Activated CD4-positive, alpha-beta T cell treated with anti-CD3 and anti-CD28 coated beads, Interleukin-10, Interleukin-2, amounts not matched to agents 100 ng/mL and 50 ng/mL, durations not matched to agents 16 hours and 8 hours (primary cell): ENCODE measurements at regions not wholly inside any gene's neighbourhood (a gene's known extent, or its start where the extent isn't known, plus 50 kb on each side); places are given as distances from the start of the nearest gene placed in this dataset.
"Not testable (repeated sequence)": the region's sequence is repeated elsewhere in the genome, so short reads cannot be mapped to it uniquely, and the experiment has no call there.

Experiments
- DNase-seq: peaks from one replicate; pipeline ENCODE4 v3.0.0-alpha.2; 2020

DNA sequence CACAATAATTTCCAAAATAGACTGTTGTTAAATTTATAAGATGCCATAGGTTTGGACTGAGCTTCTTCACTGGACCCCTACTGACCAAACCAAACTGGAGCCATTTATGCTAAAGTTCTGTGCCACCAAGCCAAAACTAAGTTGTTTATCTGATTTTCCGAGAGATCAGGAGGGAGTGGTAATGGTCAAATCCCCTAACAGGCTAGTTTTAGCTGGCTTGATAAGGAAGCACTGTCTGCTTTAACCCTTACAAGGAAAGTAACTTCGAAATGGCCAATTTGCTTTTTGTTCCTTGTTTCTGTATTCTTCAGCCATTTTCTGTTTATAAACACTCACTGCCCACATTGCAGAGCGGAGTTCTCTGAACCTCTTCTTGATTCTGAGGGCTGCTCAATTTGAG is 246.8 kb upstream of the TUT7 start:
- no peak for DNase-seq

DNA sequence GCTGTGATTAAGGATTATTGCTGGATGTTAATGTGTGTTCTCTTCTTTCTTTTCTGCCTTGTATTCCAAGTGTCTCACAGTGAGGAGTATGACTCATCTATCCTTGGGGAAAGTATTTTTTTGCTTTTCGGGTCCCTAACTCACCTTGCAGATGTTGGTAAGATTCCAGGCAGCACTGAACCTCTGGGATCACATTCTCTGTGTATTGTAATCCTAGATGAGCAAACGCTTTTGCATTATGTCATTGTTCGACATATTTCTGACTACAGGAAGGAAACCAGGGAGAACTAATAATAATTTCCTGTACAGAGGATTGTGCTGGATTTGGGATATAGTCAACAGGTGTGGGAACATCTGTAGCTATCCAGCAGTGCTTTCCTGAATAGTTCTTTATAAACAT is 246.1 kb upstream of the TUT7 start:
- no peak for DNase-seq

DNA sequence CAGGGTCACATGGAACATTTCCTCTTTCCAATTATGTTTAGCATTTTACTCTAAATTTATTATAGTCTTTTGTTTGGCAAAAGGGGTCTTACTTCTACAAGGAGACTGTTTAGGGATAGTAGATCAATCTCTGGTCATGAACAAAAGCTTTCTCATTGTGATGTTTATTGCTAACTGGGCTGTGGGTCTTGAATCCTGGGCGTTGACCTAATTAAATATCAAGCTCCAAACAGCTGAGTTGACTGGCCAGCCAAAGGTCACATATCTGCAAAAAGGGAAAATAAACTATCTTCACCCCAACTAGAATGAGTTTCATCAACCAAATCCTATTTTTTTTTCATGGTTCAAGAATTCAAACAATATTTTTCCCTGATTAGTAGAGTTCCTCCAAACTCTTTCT is 245.4 kb upstream of the TUT7 start:
- no peak for DNase-seq

DNA sequence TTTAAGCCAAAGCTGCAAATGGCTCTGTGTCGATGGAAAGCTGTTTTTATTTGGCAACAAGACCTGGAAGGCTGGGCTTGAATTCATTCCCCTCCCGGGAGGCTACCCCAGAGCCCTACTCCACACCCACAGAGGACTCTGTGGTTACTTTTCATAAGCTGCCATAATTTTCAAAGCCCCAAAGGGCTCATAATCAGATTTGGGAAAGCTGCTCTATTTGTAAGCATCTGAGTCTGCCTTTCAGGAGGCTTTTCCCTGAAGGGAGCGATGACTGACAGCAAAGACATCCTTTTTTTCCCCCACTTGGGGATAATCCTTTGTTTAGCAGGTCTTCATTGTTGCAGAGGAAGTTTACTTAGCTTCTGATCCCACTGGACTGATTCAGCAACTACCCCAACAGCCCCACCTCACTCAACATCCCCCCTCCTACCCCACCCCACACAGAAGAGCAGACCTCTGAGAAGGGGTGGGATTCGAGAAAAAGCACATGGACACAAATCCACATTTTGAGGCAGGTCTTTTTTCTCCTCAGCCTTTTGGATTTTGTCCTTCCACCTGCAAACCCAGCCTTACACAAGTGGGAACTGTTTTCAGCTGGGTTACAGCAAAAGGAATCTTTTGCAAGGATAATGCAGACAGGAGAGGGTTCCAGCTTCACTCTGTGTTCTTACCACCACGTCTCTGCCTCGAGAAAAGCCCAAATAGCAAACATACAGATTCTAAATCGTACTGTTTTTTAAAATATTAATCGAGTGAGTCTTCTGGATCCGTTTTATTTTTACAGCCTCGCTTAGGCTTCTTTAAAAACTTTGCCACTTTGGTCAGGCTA is 244.4 kb upstream of the TUT7 start:
- no peak for DNase-seq

- DNase-seq, result no peak
Observed at GRCh38 chr9:86594724-86595123, 240.5 kb upstream of the TUT7 start.

DNA sequence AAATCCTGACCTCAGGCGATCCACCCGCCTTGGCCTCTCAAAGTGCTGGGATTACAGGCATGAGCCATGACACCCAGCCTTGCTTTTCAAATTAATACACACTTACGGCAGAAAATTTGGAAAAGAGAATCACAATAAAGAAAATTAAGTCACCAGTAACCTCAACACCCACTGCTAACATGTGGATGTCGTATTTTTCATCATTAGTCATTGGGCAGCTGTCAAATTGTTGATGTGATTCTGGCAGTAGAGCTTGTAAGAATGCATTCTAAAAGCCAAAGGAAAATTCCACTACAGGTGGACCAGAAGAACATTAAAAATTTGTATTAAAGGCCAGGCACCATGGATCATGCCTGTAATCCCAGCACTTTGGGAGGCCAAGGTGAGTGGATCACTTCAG is 237.3 kb upstream of the TUT7 start:
- no peak for DNase-seq

DNA sequence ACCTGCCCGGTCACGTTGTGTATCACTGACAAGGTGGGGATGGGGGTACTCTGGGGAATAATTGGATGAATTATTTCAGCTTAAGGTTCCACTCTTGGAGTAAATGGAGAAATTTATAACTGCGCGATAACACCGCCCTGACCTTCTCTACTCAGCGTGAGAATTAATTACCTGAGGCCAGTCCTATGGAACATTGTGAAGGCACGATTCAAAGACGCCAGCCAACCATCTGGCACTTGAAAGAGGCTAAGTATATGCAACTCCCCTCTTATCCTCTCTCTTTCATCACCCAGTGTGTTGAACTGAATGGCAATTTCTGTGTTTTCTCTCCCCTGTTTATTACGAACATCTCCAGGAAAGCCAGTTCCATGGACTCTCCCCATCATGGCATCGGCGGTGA is 235.5 kb upstream of the TUT7 start:
- DNase-seq, result no peak

DNA sequence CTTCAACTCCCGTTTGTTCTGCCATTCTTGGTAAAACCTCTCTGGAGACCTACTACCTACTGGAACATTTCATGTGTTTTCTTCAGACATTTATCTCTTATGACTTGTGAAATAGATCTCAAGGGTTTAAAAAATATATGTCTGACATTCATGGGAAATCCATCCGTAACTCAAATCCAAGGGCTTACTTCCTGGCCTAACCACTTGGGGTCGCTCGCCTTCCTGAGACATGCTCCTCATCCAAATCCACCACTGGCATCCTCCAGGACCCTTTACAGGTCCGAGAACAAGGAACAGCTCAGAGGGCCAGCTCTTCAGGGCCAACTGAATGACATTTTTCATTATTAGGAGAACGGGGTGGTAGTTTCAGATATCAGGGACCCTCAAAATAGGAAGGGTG is 235.1 kb upstream of the TUT7 start:
- no peak for DNase-seq

DNA sequence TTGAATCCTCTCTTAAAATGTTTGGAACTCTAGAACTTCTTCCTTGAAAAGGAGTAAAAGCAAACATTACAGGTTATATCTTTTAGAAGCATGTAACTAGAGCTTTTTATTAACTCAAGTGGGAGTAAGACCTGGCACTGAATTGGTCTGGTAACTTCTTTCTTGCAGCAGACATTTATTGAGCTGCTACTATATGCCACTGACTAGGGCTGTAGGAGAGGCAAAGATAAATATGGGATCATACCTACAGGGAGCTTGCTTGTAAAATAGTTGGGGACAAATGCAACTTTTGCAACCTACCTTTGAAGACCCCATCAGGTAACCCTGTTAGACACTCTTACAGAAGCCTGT is 231.9 kb upstream of the TUT7 start:
- DNase-seq, result no peak

- DNase-seq, result no peak
Observed at GRCh38 chr9:86585422-86586143, 231.4 kb upstream of the TUT7 start.

DNA sequence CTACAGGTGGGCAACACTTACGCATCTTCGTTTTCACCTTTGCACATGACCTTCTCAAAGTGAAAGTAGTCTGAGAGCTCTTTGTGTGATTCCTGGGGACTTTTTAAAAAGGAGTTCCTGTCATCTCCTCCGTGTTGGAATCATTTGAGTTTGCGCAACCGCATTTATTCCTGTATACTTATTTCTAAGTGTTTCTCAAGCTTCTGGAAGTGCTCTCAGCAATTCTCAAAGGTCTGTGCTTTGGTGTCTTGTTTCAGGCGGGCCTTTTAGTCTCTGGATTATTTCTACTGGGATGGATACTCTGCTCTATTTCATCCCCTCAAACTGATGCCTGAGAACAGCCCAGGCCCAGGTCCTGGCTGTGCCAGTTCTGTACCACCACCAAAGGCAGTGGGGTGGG is 226.5 kb upstream of the TUT7 start:
- no peak for DNase-seq

DNA sequence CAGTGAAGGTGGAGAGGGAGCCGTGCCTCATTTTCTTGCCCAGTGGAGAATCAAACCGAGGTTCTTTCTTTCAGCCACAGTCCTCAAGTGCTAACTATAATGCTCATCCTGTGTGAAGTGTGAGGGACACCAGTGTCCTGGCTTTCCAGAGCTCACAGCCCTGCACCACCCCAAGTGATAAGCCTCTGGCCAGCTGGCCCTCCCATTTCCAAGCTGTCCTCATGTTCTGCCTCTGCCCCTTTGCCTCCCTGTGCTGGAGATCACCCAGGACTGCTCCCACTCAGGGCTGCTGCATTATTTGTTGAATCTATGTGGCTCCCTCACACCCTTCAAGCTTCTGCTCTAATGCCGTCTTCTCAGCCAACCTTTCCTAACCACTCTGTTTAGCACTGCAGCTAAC is 224.5 kb upstream of the TUT7 start:
- no peak for DNase-seq

GRCh38 chr9:86577420-86578333 is 223.5 kb upstream of the TUT7 start:
- no peak for DNase-seq

DNA sequence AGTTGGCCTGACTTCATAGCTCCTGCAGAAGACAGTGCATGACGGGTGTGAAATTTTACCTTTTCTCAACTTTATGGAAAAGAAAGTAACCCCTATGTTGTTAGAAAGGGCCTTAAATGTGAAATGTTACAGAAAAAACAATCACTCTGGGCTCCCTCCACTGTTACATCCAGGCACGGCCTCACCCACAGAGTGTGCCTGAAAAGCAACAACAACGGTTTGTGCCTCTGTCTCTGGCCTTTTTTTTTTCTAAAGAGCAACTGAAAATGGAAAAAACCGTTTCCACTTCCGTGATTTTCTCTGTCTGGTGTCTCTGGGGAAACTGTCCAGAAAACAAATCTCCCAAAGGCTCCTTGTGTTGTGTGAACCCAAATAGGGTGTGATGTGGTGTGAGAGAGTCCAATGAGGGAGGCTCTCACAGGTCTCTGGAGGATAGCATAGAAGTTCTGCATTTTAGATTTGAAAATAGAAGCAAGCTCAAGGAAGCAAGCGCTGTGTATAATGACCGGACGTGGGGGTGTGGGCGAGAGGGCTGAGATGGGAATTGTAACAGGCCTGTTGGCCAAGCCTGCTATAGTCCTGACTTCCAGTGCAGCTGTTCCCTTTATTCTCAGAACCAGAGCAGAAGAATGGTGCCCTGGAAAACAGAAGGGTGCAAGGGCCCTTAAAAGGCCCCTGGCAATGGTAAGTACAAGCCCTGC is 221.8 kb upstream of the TUT7 start:
- no peak for DNase-seq

DNA sequence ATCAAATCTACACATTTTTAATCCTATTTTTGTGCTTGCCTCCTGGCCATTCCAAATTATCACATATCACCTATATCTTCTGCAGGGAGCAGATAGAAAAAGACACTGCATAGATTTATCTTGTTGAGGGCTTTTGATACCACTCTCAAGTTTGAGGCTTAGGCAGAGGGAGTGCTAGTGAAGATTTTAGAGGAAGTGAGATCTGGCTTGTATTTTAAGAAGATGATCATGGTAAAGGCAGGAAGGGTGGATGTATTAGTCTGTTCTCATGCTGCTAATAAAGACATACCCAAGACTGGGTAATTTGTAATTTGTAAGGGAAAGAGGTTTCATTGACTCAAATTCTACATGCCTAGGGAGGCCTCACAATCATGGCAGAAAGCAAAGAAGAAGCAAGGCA is 220.9 kb upstream of the TUT7 start:
- no peak for DNase-seq

DNA sequence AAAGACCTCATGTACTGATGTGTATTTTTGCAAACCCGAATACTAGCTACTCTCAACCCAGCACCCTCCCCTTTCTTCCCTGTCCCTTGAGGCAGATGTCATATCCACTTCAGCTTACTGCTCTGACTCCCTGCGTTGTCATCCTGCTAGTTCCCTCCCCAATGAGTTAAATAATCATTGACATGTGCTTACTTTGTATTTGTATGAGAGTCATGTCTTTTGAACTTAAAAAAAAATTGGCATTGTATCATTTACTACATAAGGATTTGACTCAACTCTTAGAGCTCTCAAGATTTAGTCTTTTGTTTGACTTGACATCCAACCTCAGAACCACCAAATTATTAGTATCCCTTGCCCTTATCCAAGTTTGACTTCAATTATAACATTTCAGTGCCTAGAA is 219.7 kb upstream of the TUT7 start:
- no peak for DNase-seq

DNA sequence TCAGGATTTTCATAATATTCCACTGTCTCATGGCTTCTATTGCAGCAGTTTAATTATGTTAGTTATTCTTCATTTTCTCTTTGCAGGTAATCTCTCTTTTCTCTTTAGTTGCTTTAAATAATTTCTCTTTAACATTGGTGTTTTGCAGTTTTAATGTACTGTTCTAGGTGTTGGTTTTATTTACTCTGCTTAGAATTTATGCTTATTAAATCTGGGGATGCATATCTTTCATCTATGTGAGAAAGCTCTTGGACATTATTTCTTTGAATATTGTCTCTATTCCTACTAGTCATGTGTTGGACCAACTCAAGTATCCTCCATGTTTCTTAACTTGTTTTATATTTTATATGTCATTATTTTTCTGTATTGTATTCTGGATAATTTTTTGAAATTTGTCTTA is 218.7 kb upstream of the TUT7 start:
- no peak for DNase-seq

- DNase-seq, result not testable (repeated sequence)
Observed at GRCh38 chr9:86565603-86566002, 211.4 kb upstream of the TUT7 start.

DNA sequence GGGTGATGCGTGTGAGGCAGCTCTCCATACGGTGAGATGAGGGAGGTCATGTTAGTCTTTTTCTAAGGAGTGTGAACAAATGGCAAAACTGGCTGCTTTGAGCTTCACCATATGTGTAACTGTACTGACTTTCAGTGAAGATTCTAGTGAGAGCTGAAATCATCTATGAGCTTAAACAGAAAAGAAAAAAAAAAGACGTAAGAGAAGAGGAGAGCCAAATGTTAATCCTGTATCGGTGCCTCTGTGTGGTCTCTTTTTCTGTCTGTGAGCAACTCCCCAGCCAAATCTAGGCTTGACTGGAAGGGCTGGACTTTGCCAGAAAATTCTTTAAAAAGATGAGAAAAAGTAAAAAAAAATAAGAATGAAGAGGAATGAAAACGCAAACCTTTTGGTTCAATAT is 209.7 kb upstream of the TUT7 start:
- DNase-seq, result no peak

- no peak for DNase-seq
Observed at GRCh38 chr9:86563350-86563749, 209.1 kb upstream of the TUT7 start.

DNA sequence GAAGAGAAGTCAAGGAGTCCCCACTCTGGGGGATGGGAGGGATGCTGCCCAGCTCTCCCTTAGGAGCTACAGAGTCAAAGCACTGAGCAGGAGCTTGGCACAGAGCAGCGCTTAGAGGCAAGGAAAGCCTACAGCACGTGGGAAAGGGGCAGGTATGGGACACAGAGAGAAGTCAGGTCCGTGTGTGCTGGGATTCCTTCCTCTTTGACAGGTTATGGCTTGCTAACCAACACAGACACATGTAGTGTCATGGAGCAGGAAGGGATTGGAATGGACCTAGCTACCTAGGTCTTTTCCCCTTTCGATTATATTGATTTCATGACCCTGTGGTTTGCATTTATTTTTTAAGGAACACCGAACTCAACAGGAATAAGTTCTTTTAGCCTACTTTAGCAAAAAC is 208.5 kb upstream of the TUT7 start:
- DNase-seq, result no peak

DNA sequence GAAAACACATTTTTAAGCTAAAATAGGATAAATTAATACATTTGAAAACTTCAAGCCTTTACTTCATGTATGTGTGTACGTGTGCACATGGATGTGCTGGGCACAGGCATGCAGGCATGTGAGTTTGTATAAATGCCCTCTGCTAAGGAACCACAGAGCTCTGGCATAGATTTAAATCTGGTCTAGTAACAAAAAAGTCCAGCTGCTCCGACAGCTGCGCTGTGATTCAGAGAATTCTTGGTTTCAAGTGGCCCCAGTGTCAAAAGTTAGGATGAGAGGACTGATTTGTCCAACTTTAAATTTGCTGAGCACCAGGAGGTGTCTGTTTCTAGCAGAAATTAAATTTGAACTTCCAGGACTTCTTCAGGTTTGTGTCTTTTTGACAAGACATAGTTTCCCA is 203.7 kb upstream of the TUT7 start:
- DNase-seq, result no peak
